DND-41 (cell line): ENCODE measurements at regions not wholly inside any gene's neighbourhood (a gene's known extent, or its start where the extent isn't known, plus 50 kb on each side); places are given as distances from the start of the nearest gene placed in this dataset.

Experiments
- ATAC-seq: fragments of 200-7000 bp; cut with Tn5 transposase; 3 replicates; pipeline ENCODE4 v1.9.1; 2021; ENCODE audit warnings: low read depth; ENCODE audit not compliant: insufficient read depth
- DNase-seq: peaks from one replicate; pipeline ENCODE4 v3.0.0-alpha.2; 2020
- H2AFZ ChIP-seq: 2 replicates; pipeline ENCODE4 v1.6.0; 2012; ENCODE audit warnings: low read depth, low read length
- H3K27ac ChIP-seq: 2 replicates; pipeline ENCODE4 v1.5.1; 2012; ENCODE audit warnings: low read length, inconsistent platforms
- H3K27me3 ChIP-seq: fragments of 200-600 bp; sonication (generic); 2 replicates; pipeline ENCODE4 v1.6.0; 2012; ENCODE audit warnings: low read length, mild to moderate bottlenecking, inconsistent platforms; ENCODE audit not compliant: insufficient read depth, poor library complexity
- H3K36me3 ChIP-seq: 2 replicates; pipeline ENCODE4 v1.5.1; 2012; ENCODE audit warnings: low read length, inconsistent platforms; ENCODE audit not compliant: insufficient read depth
- H3K4me1 ChIP-seq: 2 replicates; pipeline ENCODE4 v1.5.1; 2012; ENCODE audit warnings: mild to moderate bottlenecking, low read length; ENCODE audit not compliant: insufficient read depth
- H3K4me2 ChIP-seq: 2 replicates; pipeline ENCODE4 v1.6.0; 2012; ENCODE audit warnings: mild to moderate bottlenecking, moderate library complexity, low read length, inconsistent platforms; ENCODE audit not compliant: insufficient read depth
- H3K4me3 ChIP-seq, 2 experiments: fragments of 200-600 bp in 1 of 2; shearing (Covaris generic) in 1 of 2; 2 replicates each; pipeline ENCODE4 v1.5.1; 2012 to 2016; ENCODE audit warnings: inconsistent platforms in 2 of 2, low read length in 2 of 2, mild to moderate bottlenecking in 2 of 2, low read depth in 1 of 2, moderate library complexity in 1 of 2
- H3K79me2 ChIP-seq: 2 replicates; pipeline ENCODE4 v1.6.0; 2012; ENCODE audit warnings: low read length, inconsistent platforms; ENCODE audit not compliant: insufficient read depth
- H3K9ac ChIP-seq: 2 replicates; pipeline ENCODE4 v1.6.0; 2012; ENCODE audit warnings: low read depth, mild to moderate bottlenecking, inconsistent platforms, low read length, moderate library complexity
- H3K9me3 ChIP-seq: 2 replicates; pipeline ENCODE4 v1.5.1; 2012; ENCODE audit warnings: low read length, moderate library complexity, mild to moderate bottlenecking, inconsistent platforms; ENCODE audit not compliant: insufficient read depth, severe bottlenecking
- H4K20me1 ChIP-seq: 2 replicates; pipeline ENCODE4 v1.6.0; 2012; ENCODE audit warnings: low read length; ENCODE audit not compliant: insufficient read depth
- CTCF ChIP-seq: IDR thresholded peaks from 2 replicates; pipeline ENCODE4 v1.5.1; 2012; ENCODE audit warnings: borderline replicate concordance, low read length, moderate library complexity, mild to moderate bottlenecking; ENCODE audit not compliant: poor library complexity, severe bottlenecking; ENCODE audit errors: extremely low read depth
- EZH2 ChIP-seq: IDR thresholded peaks from 3 replicates; pipeline ENCODE4 v1.6.1; 2012; ENCODE audit warnings: borderline replicate concordance, low read depth, mild to moderate bottlenecking, moderate library complexity, low read length, inconsistent platforms; ENCODE audit not compliant: severe bottlenecking

GRCh38 chr9:80842389-80842788 is 847.0 kb downstream of the TLE1 start:
- ATAC-seq (no peak), DNase-seq (no peak)
- Histone ChIP-seq H3K27ac (no peak overlapping the region), H2AFZ (0 out of 2 replicates have a peak overlapping the region, but pooled peaks have one; percentile 26), H3K4me2 (no peak overlapping the region), H4K20me1 (no peaks in the 10 kb centered on the region), H3K4me1 (no peaks in the 10 kb centered on the region), H3K4me3 (no peak overlapping the region), H3K27me3 (no peaks in the 10 kb centered on the region), H3K36me3 (no peaks in the 10 kb centered on the region), H3K9me3 (no peaks in the 10 kb centered on the region), H3K9ac (no peak overlapping the region), H3K79me2 (no peaks in the 10 kb centered on the region)
- TF ChIP-seq EZH2: no peak
- TF ChIP-seq CTCF: no peak

- no peak for TF ChIP-seq EZH2
- no peak for TF ChIP-seq CTCF
- Histone ChIP-seq H3K27me3 (no peaks in the 10 kb centered on the region), H4K20me1 (no peaks in the 10 kb centered on the region), H3K4me2 (no peak overlapping the region), H3K9ac (no peak overlapping the region), H3K79me2 (no peaks in the 10 kb centered on the region), H3K4me3 (no peak overlapping the region), H3K4me1 (no peaks in the 10 kb centered on the region), H2AFZ (no peak overlapping the region), H3K36me3 (no peaks in the 10 kb centered on the region), H3K27ac (no peak overlapping the region), H3K9me3 (no peaks in the 10 kb centered on the region)
- DNase-seq (no peak), ATAC-seq (no peak)
Observed at GRCh38 chr9:80841888-80842287, 847.5 kb downstream of the TLE1 start.

GRCh38 chr9:80839821-80840675 is 849.3 kb downstream of the TLE1 start:
- no peak for DNase-seq
- no peaks in the 10 kb centered on the region for H3K79me2 ChIP-seq
- H2AFZ ChIP-seq: no peak overlapping the region
- no peaks in the 10 kb centered on the region for H3K4me1 ChIP-seq
- H4K20me1 ChIP-seq: no peaks in the 10 kb centered on the region
- H3K9ac ChIP-seq: no peak overlapping the region
- TF ChIP-seq EZH2 (no peak), CTCF (no peak)
- no peak overlapping the region for H3K27ac ChIP-seq
- no peaks in the 10 kb centered on the region for H3K9me3 ChIP-seq
- no peaks in the 10 kb centered on the region for H3K27me3 ChIP-seq
- ATAC-seq: no peak
- H3K4me2 ChIP-seq: no peak overlapping the region
- no peak overlapping the region for H3K4me3 ChIP-seq
- H3K36me3 ChIP-seq: no peaks in the 10 kb centered on the region
